GM10266 (cell line): ENCODE measurements at regions not wholly inside any gene's neighbourhood (a gene's known extent, or its start where the extent isn't known, plus 50 kb on each side); places are given as distances from the start of the nearest gene placed in this dataset.
"Not testable (repeated sequence)": the region's sequence is repeated elsewhere in the genome, so short reads cannot be mapped to it uniquely, and the experiment has no call there.

ENCODE experiments used
- DNase-seq: peaks from one replicate; pipeline ENCODE4 v3.0.0; 2012; ENCODE audit errors: extremely low spot score
- TF ChIP-seq, protein P1 (sequence below): IDR thresholded peaks from 2 replicates; pipeline ENCODE4 v1.5.1; 2012; ENCODE audit warnings: mild to moderate bottlenecking, low read depth; ENCODE audit not compliant: control insufficient read depth, insufficient read depth; ENCODE audit errors: missing control alignments

DNA sequence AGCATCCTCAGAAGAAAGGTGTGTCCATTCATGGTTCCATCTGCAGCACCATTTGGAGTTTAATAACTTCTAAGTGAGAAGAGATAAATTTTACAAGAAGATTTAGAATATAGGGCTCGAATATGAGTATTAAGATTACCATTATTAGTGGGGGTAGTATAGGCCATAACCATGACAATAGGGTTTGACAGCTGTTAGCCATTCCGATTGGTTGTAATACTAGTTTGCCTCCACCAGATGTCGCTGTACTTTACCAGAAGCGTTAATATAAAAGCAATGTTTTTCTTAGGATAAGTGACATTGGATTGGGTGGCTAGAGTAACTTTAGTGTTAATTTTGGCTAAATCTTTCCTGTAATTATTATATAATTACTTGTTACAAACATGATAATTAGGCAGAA lies 107.5 kb upstream of the SRD5A2 start:
- no peak for DNase-seq
- TF ChIP-seq, protein P1, sequence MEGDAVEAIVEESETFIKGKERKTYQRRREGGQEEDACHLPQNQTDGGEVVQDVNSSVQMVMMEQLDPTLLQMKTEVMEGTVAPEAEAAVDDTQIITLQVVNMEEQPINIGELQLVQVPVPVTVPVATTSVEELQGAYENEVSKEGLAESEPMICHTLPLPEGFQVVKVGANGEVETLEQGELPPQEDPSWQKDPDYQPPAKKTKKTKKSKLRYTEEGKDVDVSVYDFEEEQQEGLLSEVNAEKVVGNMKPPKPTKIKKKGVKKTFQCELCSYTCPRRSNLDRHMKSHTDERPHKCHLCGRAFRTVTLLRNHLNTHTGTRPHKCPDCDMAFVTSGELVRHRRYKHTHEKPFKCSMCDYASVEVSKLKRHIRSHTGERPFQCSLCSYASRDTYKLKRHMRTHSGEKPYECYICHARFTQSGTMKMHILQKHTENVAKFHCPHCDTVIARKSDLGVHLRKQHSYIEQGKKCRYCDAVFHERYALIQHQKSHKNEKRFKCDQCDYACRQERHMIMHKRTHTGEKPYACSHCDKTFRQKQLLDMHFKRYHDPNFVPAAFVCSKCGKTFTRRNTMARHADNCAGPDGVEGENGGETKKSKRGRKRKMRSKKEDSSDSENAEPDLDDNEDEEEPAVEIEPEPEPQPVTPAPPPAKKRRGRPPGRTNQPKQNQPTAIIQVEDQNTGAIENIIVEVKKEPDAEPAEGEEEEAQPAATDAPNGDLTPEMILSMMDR, result peak; percentile 42

DNA sequence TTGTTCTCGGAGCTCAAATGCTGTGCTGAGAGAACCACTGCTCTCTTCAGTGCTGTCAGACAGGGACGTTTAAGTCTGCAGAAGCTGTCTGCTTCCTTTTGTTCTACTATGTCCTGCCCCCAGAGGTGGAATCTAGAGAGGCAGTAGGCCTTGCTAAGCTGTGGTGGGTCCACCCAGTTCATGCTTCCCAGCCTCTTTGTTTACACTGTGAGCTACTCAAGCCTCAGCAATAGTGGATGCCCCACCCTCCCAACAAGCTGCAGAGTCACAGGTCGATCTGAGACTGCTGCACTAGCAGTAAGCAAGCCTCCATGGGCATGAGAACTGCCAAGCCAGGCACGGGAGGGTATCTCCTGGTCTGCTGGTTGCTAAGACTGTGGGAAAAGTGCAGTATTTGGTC lies 102.8 kb upstream of the SRD5A2 start:
- not testable (repeated sequence) for DNase-seq

DNA sequence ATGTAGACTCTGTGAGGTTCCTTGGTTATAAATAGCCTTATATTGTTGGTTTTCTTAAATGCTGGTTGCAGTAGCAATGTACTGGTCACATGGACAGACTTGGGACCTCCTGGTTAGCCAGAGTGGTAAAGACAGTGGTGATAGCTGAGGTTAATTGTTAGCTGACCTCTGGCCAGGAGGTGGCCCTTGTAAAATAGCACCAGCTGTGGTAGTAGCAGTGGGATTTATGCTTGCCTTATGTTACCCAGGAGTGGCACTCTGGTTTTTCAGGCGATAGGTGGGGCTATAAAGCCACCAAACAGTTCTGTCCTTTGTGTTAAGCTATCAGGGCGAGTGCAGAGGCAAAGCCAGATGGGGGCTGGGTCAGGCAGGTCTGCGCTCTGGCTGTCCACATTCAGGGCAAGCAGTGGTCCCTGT lies 94.8 kb upstream of the SRD5A2 start:
- DNase-seq, result no peak
- TF ChIP-seq, protein P1, result no peak

DNA sequence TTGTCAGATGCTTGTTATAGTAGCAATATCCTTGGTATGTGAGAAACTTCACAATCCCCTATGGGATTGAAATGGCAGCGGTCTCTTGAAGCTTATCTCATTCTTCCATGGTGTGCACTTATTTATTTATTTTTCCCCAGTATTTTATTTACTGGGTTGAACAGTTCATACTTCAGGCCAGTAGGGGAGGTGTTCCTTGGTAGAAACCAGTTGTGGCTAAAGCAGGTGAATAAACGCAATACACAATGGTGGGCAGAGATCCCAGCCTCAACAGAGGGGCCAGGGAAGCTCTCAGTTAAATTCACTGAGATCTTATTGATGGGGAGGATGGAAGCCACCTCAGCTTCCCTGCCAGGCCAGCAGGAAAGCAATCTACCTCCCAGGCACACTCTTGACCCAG lies 93.7 kb upstream of the SRD5A2 start:
- TF ChIP-seq, protein P1, result no peak
- DNase-seq, result no peak

DNA sequence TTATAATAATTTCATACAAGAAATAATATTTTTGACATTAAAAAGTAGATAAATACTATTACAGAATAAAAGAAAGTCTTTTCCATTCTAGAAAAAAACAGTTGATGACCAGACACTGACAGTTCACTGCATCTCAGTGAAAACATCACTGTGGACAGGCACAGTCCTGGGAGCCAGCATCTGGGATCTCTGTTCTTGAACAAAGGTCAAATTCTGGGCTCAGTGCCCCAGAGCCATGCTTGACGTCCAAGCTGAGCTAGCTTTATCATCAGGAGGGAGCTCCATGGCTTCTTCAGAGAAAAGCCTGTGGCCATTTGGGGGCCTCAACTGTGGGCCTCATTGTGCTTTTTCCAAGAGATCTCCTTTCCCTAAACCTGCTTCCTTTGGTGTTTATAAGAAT lies 86.1 kb upstream of the SRD5A2 start:
- no peak for DNase-seq
- TF ChIP-seq, protein P1, result no peak

DNA sequence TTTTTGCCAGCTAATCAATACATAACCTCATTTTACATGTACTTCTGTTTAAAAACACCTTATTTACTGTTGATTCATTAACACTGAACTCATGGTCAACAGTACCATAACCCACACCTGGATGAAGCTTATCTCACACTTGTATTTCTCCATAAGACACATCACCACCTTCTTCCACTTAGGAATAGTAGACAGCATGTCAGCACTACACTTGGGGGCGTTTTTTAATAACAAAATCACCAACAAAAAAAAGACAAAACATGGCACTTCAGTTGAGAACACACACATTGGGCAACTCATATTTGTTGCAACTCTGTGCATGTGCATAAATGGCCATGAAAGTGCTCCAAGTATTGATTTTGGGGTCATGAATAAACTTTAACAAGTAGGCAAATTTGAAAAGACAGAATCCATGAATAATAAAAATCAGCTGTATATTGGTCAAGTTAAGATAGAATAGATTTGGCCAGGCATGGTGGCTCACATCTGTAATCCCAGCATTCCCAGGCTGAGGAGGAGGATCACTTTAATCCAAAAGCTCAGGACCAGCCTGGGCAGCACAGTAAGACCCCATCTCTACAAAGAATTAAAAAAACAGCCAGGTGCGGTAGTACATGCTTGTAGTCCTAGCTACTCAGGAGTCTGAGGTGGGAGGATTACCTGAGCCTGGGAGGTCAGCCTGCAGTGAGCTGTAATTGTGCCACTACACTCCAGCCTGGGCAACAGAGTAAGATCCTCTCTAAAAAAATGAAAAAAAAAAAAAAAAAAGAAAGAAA lies 84.4 kb upstream of the SRD5A2 start:
- TF ChIP-seq, protein P1, result no peak
- DNase-seq, result no peak

DNA sequence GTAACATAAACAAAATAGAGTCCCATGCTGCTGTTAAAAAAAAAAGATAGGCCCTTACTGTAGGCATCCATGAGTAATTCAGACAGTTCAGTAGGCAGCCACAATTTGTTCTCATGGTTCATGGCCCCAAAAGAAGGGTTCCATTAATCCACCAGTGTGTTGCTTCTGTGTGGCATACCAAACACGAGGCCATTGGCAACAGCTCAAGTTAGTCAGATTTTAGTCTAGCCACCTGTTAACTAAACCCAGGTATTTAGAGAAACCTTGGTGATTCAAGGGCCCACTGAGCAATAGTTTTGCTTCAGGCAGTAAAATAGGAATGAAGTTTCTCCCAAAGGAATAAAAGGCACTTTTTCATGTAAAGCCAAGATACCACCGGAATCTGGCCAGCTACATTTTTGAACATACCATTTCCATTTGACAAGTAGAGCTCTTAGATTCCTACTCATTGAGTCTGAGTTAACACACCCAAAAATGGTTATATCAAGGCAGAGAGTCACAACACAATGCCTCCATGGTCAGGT lies 80.1 kb upstream of the SRD5A2 start:
- DNase-seq, result no peak
- TF ChIP-seq, protein P1, result no peak
